CD14-positive monocyte (primary cell): ENCODE measurements at regions not wholly inside any gene's neighbourhood (a gene's known extent, or its start where the extent isn't known, plus 50 kb on each side); places are given as distances from the start of the nearest gene placed in this dataset.

Experiments used
- DNase-seq, 3 donors: peaks; one replicate each; pipeline ENCODE4 v3.0.0-alpha.2; 2011 to 2022
- H2AFZ ChIP-seq: 2 replicates; pipeline ENCODE4 v1.6.0; 2012; ENCODE audit warnings: mild to moderate bottlenecking, low read depth, low read length, inconsistent platforms; ENCODE audit not compliant: insufficient read depth, poor library complexity, severe bottlenecking
- H3K27ac ChIP-seq, 2 donors: 1 replicate in 1 of 2; 2 replicates in 1 of 2; pipeline ENCODE4 v1.5.1; 2012 to 2013; ENCODE audit warnings: low read length in 2 of 2, control low read depth in 1 of 2, inconsistent platforms in 1 of 2, low read depth in 1 of 2, mild to moderate bottlenecking in 1 of 2
- H3K27me3 ChIP-seq, 2 donors: one replicate each; pipeline versions ENCODE4 v1.6.0 to v1.6.1; 2011 to 2013; ENCODE audit warnings: low read length in 2 of 2; ENCODE audit not compliant: control insufficient read depth in 2 of 2, insufficient read depth in 2 of 2
- H3K36me3 ChIP-seq, 2 donors: replicated peaks in 1 of 2; 1 replicate in 1 of 2; 2 replicates in 1 of 2; pipeline versions ENCODE4 v1.5.1 to v1.6.1; 2012 to 2013; ENCODE audit warnings: low read length in 2 of 2, control low read depth in 1 of 2, inconsistent platforms in 1 of 2, mild to moderate bottlenecking in 1 of 2; ENCODE audit not compliant: insufficient read depth in 2 of 2, control insufficient read depth in 1 of 2
- H3K4me1 ChIP-seq, 2 donors: 1 replicate in 1 of 2; 2 replicates in 1 of 2; pipeline versions ENCODE4 v1.5.1 to v1.6.1; 2012 to 2013; ENCODE audit warnings: low read length in 2 of 2, control low read depth in 1 of 2, inconsistent platforms in 1 of 2, mild to moderate bottlenecking in 1 of 2, moderate library complexity in 1 of 2; ENCODE audit not compliant: insufficient read depth in 2 of 2, control insufficient read depth in 1 of 2
- H3K4me2 ChIP-seq: replicated peaks from 2 replicates; pipeline ENCODE3; 2012; ENCODE audit warnings: low read length, moderate library complexity, mild to moderate bottlenecking; ENCODE audit not compliant: poor library complexity, severe bottlenecking; ENCODE audit errors: extremely low read depth
- H3K4me3 ChIP-seq, 3 experiments: fragments of 200-600 bp in 1 of 3; sonication (generic) in 1 of 3; replicated peaks in 1 of 3; 1 replicate in 2 of 3; 2 replicates in 1 of 3; pipeline ENCODE4 v1.5.1; 2011 to 2013; ENCODE audit warnings: low read length in 3 of 3, mild to moderate bottlenecking in 3 of 3, control low read depth in 2 of 3, low read depth in 2 of 3, inconsistent platforms in 1 of 3, moderate library complexity in 1 of 3
- H3K79me2 ChIP-seq: 2 replicates; pipeline ENCODE4 v1.6.0; 2012; ENCODE audit warnings: mild to moderate bottlenecking, control low read depth, inconsistent platforms, low read length, moderate library complexity; ENCODE audit not compliant: insufficient read depth
- H3K9ac ChIP-seq: 2 replicates; pipeline ENCODE4 v1.6.0; 2017; ENCODE audit warnings: low read length, mild to moderate bottlenecking; ENCODE audit not compliant: insufficient read depth, poor library complexity, severe bottlenecking
- H3K9me3 ChIP-seq, 2 donors: replicated peaks in 1 of 2; 1 replicate in 1 of 2; 2 replicates in 1 of 2; pipeline versions ENCODE4 v1.5.1 to v1.6.1; 2012 to 2013; ENCODE audit warnings: low read length in 2 of 2, control low read depth in 1 of 2; ENCODE audit not compliant: control insufficient read depth in 1 of 2, insufficient read depth in 1 of 2
- H4K20me1 ChIP-seq: 2 replicates; pipeline ENCODE4 v1.6.0; 2012; ENCODE audit warnings: mild to moderate bottlenecking, low read length, control low read depth, moderate library complexity; ENCODE audit not compliant: insufficient read depth
- H3K27ac Mint-ChIP-seq, 7 donors: one replicate each; pipeline ENCODE4 v1.8.0; 2020; ENCODE audit warnings: mild to moderate bottlenecking in 7 of 7, mixed read lengths in 7 of 7, moderate library complexity in 6 of 7, inconsistent platforms in 2 of 7
- H3K27me3 Mint-ChIP-seq, 3 donors: one replicate each; pipeline ENCODE4 v1.8.0; 2021 to 2022; ENCODE audit warnings: low read depth in 3 of 3, mild to moderate bottlenecking in 3 of 3, mixed read lengths in 3 of 3, moderate library complexity in 3 of 3, inconsistent platforms in 1 of 3
- H3K36me3 Mint-ChIP-seq, 2 donors: one replicate each; pipeline ENCODE4 v1.8.0; 2020; ENCODE audit warnings: mixed read lengths in 2 of 2, inconsistent platforms in 1 of 2, mild to moderate bottlenecking in 1 of 2
- H3K4me1 Mint-ChIP-seq: one replicate; pipeline ENCODE4 v1.8.0; 2020; ENCODE audit warnings: mild to moderate bottlenecking, mixed read lengths
- H3K4me3 Mint-ChIP-seq, 2 donors: one replicate each; pipeline ENCODE4 v1.8.0; 2020; ENCODE audit warnings: mild to moderate bottlenecking in 2 of 2, mixed read lengths in 2 of 2, moderate library complexity in 1 of 2
- H3K9me3 Mint-ChIP-seq, 7 donors: one replicate each; pipeline ENCODE4 v1.8.0; 2020 to 2022; ENCODE audit warnings: mixed read lengths in 7 of 7, mild to moderate bottlenecking in 6 of 7, moderate library complexity in 6 of 7, inconsistent platforms in 2 of 7
- CTCF ChIP-seq: fragments of 200-600 bp; IDR thresholded peaks from one replicate; pipeline ENCODE4 v1.8.0; 2022; ENCODE audit warnings: antibody characterized with exemption, mild to moderate bottlenecking
- WGBS: methylation state at CpG from one replicate; pipeline ENCODE4 v1.1.5; 2013; ENCODE audit warnings: missing lambda C conversion rate; ENCODE audit not compliant: insufficient coverage; 5-methylcytosine and 5-hydroxymethylcytosine counted together
- intact Hi-C, 2 donors: fragments of 100-400 bp; cut with micrococcal nuclease; formaldehyde crosslinking; loops; one replicate each; pipeline versions ENCODE4 v1.15.0 to v1.15.1; 2023

GRCh38 chr16:65917466-65917865, 449.0 kb upstream of the CDH5 start:
- no peak for DNase-seq
- TF ChIP-seq CTCF: no peak
- no peak overlapping the region for H3K9ac ChIP-seq
- H4K20me1 ChIP-seq: no peaks in the 10 kb centered on the region
- no peak overlapping the region for H3K27ac ChIP-seq
- no peaks in the 10 kb centered on the region for H3K36me3 Mint-ChIP-seq
- H3K27ac Mint-ChIP-seq: no peak overlapping the region
- H3K4me1 Mint-ChIP-seq: no peaks in the 10 kb centered on the region
- intact Hi-C loops: no loop called here
- no peaks in the 10 kb centered on the region for H3K79me2 ChIP-seq
- H3K4me3 ChIP-seq: no peak overlapping the region
- peaks cover 0 to 6% (median 2%) of the 10 kb centered on the region in 7 donors for H3K9me3 Mint-ChIP-seq
- H3K4me3 Mint-ChIP-seq: no peak overlapping the region
- H3K36me3 ChIP-seq: no peaks in the 10 kb centered on the region
- no peaks in the 10 kb centered on the region for H3K9me3 ChIP-seq
- 80% methylated on average over 2 of the region's 2 CpGs for WGBS
- peaks cover 0 to 3% of the 10 kb centered on the region in 2 donors for H3K27me3 ChIP-seq
- no peaks in the 10 kb centered on the region for H3K4me1 ChIP-seq
- H3K27me3 Mint-ChIP-seq: peaks cover 2 to 13% (median 3%) of the 10 kb centered on the region in 3 donors
- no peak overlapping the region for H2AFZ ChIP-seq
- H3K4me2 ChIP-seq: no peak overlapping the region

GRCh38 chr16:65916995-65917394, 449.5 kb upstream of the CDH5 start:
- Histone ChIP-seq H3K9me3 (no peaks in the 10 kb centered on the region), H4K20me1 (no peaks in the 10 kb centered on the region), H3K4me2 (no peak overlapping the region), H3K27me3 (peaks cover 0 to 3% of the 10 kb centered on the region in 2 donors), H3K27ac (no peak overlapping the region), H3K36me3 (no peaks in the 10 kb centered on the region), H3K9ac (no peak overlapping the region), H2AFZ (no peak overlapping the region), H3K4me1 (no peaks in the 10 kb centered on the region), H3K4me3 (no peak overlapping the region), H3K79me2 (no peaks in the 10 kb centered on the region)
- Mint-ChIP-seq H3K4me1 (no peaks in the 10 kb centered on the region), H3K27me3 (peaks cover under 1 to 13% (median 2%) of the 10 kb centered on the region in 3 donors), H3K27ac (no peak overlapping the region), H3K4me3 (no peak overlapping the region), H3K9me3 (peaks cover 0 to 6% (median 2%) of the 10 kb centered on the region in 7 donors), H3K36me3 (no peaks in the 10 kb centered on the region)
- no peak for TF ChIP-seq CTCF
- WGBS: no CpG with 5 or more reads among the region's 4 CpGs
- intact Hi-C loops: no loop called here
- no peak for DNase-seq
